ENCODE measurements at regions not wholly inside any gene's neighbourhood (a gene's known extent, or its start where the extent isn't known, plus 50 kb on each side); places are given as distances from the start of the nearest gene placed in this dataset.

GRCh38 chr14:61102549-61103466 is 121.8 kb downstream of the SLC38A6 start:
- Histone ChIP-seq H3K4me1 (ENCODE audit: control insufficient read depth in 1 of 2, insufficient read depth in 2 of 2, low read length in 2 of 2) (peaks cover 20 to 21% of the 10 kb centered on the region in 2 experiments), H4K91ac (ENCODE audit: low read depth, low read length) (peak overlapping the region; percentile 74), H3K27ac (ENCODE audit: low read depth, low read length) (peak overlapping the region; percentile 63), H3K79me1 (ENCODE audit: low read length) (peaks cover 16% of the 10 kb centered on the region), H3K18ac (ENCODE audit: low read length) (no peak overlapping the region), H3K36me3 (ENCODE audit: control insufficient read depth in 1 of 2, insufficient read depth in 2 of 2, low read length in 2 of 2) (no peaks in the 10 kb centered on the region), H3K23ac (ENCODE audit: low read length) (no peak overlapping the region), H3K4me2 (ENCODE audit: low read length) (no peak overlapping the region), H2BK12ac (ENCODE audit: low read length) (peak overlapping the region; percentile 94), H3K14ac (ENCODE audit: low read length) (peak overlapping the region; percentile 50), H2AFZ (ENCODE audit: insufficient read depth, low read length, poor library complexity) (peak overlapping the region; percentile 35), H2BK5ac (ENCODE audit: low read depth, low read length, poor library complexity) (peak overlapping the region; percentile 79), H2BK120ac (ENCODE audit: insufficient read depth, low read length, poor library complexity) (peak overlapping the region; percentile 93), H2AK5ac (ENCODE audit: low read length) (peak overlapping the region; percentile 68), H4K8ac (ENCODE audit: low read depth, low read length) (no peak overlapping the region), H3K4ac (ENCODE audit: low read depth, low read length) (no peak overlapping the region), H3K9me3 (ENCODE audit: insufficient read depth, low read depth, low read length) (peaks cover under 1% of the 10 kb centered on the region), H3K9ac (ENCODE audit: low read length) (no peak overlapping the region), H4K12ac (ENCODE audit: low read depth, low read length) (no peak overlapping the region), H3K79me2 (ENCODE audit: control insufficient read depth, insufficient read depth, low read length, poor library complexity) (no peaks in the 10 kb centered on the region), H3K4me3 (ENCODE audit: low read depth, low read length) (no peak overlapping the region), H3K27me3 (ENCODE audit: insufficient read depth, low read length) (no peaks in the 10 kb centered on the region)
- WGBS (ENCODE audit: extremely low coverage, insufficient coverage, insufficient read length): no CpG with 5 or more reads among the region's 10 CpGs
- no peak for DNase-seq

All from trophoblast cell (in vitro differentiated cells and primary cell).